NB4 (cell line): ENCODE measurements at regions not wholly inside any gene's neighbourhood (a gene's known extent, or its start where the extent isn't known, plus 50 kb on each side); places are given as distances from the start of the nearest gene placed in this dataset.

Experiments used
- CTCF ChIP-seq: IDR thresholded peaks from one replicate; pipeline ENCODE4 v1.5.1; 2012; ENCODE audit warnings: low read depth, low read length
- MAX ChIP-seq: IDR thresholded peaks from 2 replicates; pipeline ENCODE4 v1.6.1; 2011; ENCODE audit warnings: low read depth, low read length
- MYC ChIP-seq: IDR thresholded peaks from 2 replicates; pipeline ENCODE4 v1.6.1; 2011; ENCODE audit warnings: low read depth, low read length
- POLR2A ChIP-seq: IDR thresholded peaks from 2 replicates; pipeline ENCODE4 v1.6.1; 2011; ENCODE audit warnings: mild to moderate bottlenecking; ENCODE audit not compliant: insufficient read length; ENCODE audit errors: extremely low read depth

- TF ChIP-seq CTCF (no peak), MAX (no peak), MYC (no peak), POLR2A (no peak)
Observed at GRCh38 chr1:87983841-87984240, 655.2 kb downstream of the LMO4 start.
